Astrocyte (in vitro differentiated cells and primary cell): ENCODE measurements at regions not wholly inside any gene's neighbourhood (a gene's known extent, or its start where the extent isn't known, plus 50 kb on each side); places are given as distances from the start of the nearest gene placed in this dataset.

ENCODE experiments used
- CTCF ChIP-seq: IDR thresholded peaks from 2 replicates; pipeline ENCODE4 v1.5.1; 2011; ENCODE audit warnings: low read depth, mild to moderate bottlenecking, inconsistent platforms, low read length, moderate library complexity; ENCODE audit not compliant: insufficient read depth
- EZH2 ChIP-seq: IDR thresholded peaks from 2 replicates; pipeline ENCODE4 v1.6.1; 2012; ENCODE audit warnings: mild to moderate bottlenecking, low read length, inconsistent platforms; ENCODE audit not compliant: insufficient read depth

- no peak for TF ChIP-seq CTCF
- TF ChIP-seq EZH2 = no peak
Measured at GRCh38 chr4:187118166-187118565, 394.5 kb upstream of the FAT1 start.
